NCI-H2196 treated with DMSO at 0.1 percent for 48 hours (cell line): ENCODE measurements at regions not wholly inside any gene's neighbourhood (a gene's known extent, or its start where the extent isn't known, plus 50 kb on each side); places are given as distances from the start of the nearest gene placed in this dataset.
"Not testable (repeated sequence)": the region's sequence is repeated elsewhere in the genome, so short reads cannot be mapped to it uniquely, and the experiment has no call there.

Source experiments
- DNase-seq: peaks from one replicate; lab custom pipeline; 2025; ENCODE audit not compliant: unreplicated experiment; lab: John Stamatoyannopoulos, UW

DNA sequence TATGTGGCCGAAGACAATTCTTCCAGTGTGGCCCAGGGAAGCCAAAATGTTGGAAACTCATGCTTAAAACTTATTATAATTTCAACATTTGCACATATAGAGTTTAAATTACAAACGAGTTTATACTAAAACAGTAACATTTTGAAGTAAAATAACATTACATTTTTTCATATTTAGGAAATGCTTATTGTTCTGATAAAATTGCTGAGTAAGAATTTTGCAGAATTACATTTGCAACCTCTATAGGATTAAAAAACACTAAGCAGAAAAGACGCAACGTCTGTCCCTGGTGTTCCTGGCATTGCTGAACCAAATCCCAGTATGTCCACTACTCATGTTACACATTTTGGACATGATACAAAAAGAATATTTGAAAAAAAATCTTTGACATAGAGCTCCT lies 1241.2 kb downstream of the SUCLG1 start:
- no peak for DNase-seq

DNA sequence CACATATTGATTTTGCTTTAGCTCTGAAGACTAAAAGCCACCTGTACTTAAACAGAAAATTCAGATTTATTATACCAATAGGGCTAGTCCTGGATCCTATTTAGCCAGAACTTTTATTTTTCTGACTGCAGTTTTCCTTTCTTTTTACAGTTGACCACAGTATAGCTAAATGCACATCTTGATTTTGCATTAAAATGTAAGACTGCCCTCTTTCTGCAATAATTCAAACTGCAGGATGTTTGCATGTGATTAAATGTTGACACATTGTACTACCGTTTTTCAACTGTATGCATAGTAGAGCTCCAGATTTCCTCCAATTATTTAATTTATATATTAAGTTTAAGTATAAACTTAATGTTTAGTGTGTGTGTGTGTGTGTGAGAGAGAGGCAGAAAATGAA lies 1262.9 kb downstream of the SUCLG1 start:
- DNase-seq, result no peak

DNA sequence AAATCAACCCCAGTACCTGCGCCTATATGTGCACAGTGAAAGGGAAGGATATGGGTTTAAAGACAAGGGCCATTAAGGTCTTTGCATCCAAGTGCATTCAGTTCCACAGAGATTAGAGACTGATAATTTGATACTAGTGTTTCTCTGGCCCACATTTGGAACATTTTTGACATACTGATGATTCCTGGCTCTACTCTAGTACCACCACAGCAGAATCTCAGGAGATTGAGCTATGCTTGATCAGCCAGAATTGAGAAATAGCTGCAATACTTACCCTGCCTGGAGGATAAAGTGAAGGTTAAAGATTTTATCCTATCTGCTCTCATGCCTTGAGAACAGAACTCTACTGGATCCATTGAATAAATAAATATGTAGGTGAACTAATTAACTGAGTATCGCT lies 1267.8 kb downstream of the SUCLG1 start:
- DNase-seq, result no peak

DNA sequence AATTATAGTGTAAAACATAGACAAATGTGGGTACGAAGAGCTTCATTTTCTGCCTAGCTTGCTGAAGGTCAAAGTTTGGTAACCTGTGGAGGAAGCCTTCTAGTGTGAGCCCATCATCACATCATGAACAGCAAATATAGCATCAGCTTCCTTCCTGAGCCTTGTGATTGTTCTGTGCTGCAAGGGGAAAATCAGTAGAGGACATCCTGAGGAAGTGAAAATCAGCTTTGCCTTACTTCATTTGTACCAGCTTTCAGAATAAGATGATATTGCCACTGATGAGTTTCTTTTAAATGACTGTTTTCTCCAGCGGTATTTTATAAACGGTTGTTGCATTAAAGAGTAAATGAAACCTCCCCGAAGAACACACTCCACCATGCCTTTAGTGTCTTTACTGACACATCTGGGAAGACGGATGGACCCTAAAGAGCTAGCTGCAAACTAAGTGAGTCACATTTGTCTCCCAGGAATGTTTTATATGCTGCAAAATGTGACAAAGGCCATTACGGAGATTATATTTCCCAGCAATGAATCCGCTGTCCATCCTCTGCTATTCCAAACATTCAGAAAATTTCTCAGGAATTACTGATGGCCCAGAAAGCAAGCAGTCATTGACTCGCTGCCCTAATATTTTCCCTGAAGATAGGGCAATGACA lies 1272.8 kb downstream of the SUCLG1 start:
- no peak for DNase-seq

DNA sequence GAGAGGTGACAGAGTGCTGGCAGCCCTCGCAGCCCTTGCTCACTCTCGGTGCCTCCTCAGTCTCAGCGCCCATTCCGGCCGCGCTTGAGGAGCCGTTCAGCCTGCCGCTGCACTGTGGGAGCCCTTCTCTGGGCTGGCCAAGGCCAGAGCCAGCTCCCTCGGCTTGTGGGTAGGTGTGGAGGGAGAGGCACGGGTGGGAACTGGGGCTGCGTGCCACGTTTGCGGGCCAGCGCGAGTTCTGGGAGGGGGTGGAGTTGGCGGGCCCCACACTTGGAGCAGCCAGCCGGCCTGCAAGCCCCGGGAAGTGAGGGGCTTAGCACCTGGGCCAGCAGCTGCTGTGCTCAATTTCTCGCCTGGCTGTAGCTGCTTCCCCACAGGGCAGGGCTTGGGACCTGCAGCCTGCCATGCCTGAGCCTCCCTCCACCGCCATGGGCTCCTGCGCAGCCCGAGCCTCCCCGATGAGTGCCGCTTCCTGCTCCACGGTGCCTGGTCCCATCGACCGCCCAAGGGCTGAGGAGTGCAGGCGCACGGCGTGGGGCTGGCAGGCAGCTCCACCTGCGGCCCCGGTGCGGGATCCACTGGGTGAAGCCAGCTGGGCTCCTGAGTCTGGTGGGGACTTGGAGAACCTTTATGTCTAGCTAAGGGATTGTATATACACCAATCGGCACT lies 1278.1 kb downstream of the SUCLG1 start:
- not testable (repeated sequence) for DNase-seq

DNA sequence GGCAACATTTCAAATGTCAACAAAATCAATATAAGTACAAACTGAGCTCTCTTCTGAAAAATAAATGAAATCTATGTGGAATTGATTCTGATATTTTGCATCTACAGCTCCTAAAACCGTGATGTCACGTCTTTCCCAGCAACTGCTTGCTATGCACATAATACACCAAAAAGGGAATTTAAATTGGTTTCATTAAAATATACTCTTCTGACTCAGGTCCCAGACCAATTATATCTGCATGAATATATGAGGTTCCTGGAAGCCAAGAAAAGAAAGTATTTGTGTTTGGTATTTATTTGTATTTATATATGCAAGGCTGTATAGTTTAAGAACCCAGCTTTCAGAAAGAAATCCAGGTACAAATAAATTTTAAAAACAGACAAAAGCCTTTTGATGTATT lies 1282.5 kb downstream of the SUCLG1 start:
- no peak for DNase-seq

DNA sequence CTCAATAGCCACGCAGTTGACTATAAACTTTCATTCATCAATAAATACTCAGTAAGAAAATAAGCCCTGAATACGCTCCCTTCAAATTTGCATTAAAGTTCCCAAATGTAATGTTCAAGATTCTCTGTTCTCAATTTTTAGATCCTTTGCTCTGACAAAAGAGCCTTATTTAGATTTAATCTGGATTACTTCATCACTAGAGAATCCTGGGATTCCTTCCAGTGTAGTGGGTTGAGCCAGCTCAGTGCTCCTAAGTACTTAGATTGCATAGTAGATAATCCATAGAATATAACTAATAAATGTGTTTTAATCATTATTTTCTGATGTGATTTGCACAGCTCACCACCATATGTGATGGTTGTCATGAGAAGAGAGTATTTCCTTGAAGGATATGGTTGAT lies 1286.2 kb downstream of the SUCLG1 start:
- no peak for DNase-seq

DNA sequence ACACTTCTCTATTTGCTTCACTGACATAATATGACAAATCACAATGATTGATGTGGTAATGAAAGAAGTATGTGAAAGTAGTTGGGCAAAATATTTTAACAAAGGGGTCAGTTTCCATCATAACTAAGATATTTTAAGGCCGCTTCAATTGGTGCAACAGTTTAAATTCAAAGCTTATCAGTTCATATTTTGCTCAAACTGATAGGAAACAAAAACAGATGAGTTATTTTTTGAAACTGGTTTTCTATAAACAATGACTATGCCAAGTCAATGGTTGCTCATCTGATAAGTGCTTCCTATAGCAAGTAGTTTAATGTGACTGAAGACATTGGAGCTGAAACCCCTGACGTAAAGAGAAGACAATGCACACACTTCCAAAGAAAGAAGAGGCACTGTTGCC lies 1290.7 kb downstream of the SUCLG1 start:
- no peak for DNase-seq

DNA sequence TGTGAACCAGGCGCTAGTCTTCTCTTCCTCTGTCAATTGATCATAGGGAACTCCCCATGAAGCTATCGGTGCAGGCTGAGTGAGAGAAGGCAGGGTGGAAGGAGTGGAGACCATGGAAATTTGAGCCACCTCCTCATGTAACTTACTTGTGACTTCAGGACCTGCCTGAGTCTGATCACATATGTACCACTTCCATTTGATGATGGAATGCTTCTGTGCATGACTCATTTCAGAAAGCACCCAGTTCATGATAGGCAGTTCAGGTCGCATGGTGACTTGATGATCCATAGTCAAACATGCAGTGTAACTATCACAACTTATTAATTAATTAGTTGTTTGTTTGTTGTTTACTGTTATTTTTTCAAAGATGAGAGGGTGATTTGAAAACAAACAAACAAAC lies 1296.7 kb downstream of the SUCLG1 start:
- no peak for DNase-seq

DNA sequence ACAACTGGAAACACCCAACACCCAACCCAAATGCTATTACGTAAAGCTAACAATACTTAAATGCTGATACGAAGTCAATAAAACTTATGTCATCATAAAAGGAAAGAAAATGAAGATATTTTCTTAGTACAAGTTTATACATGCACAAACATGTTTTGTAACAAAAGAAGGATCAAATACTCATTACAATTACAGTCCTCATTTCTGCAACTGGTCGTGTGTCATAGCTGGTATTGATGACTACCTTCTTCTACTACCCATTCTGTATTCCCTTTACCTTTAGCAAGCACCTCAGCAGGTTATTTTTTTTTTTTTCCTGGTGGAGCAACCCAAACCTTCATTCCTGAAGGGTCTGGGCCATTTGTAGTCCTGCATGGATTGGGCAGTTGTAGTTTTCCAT lies 1298.5 kb downstream of the SUCLG1 start:
- DNase-seq, result no peak

DNA sequence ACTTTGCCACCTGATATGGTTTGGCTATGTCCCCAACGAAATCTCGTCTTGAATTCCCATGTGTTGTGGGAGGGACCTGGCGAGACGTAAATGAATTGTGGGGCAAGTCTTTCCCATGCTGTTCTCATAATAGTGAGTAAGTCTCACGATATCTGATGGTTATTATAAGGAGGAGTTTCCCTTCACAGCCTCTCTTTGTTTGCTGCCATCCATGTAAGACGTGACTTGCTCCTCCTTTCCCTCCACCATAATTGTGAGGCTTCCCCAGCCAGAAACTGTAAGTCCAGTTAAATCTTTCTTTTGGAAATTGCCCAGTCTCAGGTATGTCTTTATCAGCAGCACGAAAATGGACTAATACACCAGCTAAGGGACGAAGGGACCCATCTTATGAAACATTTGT lies 1303.3 kb downstream of the SUCLG1 start:
- no peak for DNase-seq

DNA sequence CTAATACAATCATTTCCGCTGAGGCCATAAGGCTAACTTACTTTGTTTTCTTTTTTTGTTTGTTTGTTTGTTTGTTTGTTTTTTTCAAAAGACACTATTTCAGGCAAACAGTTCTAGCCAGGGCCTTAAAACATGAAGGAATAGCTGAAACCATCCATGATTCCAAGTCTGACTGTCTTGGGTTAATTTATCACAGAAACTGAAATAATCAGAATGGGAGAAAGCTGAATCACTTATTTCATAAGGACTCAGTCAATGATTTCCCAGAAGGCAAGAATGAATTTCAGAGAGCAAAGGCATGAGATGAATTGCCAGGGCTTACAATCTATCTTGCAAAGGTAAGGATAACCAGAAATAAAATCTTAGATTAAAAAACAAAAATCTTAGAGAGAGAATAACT lies 1315.1 kb downstream of the SUCLG1 start:
- DNase-seq, result no peak

DNA sequence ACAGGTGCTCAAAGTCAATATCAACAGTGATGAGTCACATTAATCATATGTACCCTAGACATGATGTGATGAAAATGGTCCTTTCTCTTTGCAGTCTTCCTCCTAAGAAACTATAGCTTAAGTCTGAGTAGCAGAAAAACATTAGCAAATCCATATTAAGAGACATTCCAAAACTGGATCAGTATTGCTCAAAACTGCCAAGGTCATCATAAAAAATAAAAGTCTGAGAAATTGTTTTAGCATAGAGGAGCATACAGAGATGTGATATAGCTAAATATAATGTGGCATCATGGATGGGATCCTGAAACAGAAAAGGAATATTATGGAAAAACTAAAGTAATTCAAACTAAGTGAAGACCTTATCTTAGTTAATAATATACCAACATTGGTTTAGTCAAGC lies 1316.1 kb downstream of the SUCLG1 start:
- no peak for DNase-seq

DNA sequence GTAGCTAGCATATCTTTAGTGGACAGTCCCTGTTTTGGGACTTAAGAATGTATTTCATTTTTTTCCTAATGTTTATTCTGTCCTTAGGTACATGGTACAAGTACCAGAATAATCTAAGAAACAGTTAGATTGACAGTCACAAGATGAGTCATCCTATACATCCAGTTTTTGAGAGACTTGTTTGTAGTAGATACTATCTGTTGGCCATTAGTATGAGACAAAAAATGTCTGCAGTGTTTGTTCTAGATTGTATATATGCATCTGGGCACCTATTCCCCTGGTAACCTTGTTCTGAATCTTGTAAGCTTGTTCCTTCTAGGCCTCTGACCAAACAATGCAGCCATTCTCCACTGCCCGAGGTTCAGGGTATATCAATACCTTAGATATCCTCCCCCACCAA lies 1343.5 kb downstream of the SUCLG1 start:
- no peak for DNase-seq

DNA sequence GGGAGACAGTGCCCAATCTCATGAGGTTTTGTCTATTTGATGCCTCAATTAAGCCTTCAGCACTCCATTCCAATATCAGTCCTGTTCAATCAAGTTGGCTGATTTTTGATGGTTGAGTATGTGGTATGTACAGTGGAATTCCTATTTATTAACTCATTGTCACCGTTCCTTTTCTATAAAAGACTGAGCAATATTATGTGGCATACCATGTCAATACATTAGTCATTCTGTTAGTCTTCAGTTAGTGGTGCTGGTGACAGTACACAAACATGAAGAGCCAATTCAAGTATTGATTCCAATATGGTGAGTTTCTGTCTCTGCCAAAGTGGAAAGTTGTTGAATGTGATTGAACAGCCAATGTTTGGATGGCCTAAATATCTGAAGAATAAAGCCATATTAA lies 1343.9 kb downstream of the SUCLG1 start:
- DNase-seq, result no peak

DNA sequence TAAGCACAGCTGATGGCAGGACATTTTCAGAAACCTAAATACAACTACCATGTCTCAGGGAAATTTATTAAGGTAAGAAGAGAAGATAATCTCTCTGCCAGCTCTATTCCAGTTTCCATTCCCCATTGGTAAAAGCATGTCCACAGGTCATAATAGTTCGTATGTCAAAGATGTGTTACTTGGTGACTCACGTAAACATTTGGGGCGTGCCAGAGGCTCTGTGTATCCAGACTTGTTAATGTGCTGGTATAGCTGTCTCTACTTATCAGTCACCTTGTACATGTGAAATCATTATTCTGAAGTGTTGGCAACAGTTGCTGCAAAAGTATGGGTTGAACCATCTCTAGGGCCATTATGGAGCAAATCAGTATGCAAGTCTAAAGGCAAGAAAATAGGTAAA lies 1345.1 kb downstream of the SUCLG1 start:
- DNase-seq, result no peak

DNA sequence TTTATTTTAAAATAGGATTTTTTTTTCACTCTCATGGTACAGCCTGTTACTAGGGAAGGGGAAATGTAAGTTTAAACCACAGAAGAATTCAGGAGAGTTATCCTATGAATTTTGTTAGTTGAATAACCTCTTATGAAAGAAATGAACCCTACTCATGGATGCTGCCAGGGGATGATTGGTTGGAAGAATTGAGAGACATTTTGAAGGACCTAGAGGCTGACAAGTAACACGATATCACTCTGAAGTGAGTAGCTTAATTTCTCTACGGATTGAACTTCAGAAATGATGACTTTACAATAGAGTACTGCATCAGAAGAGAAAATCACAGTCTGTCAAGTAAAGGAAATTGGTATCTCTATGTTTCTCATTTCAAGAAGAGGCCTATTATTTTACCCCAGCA lies 1346.2 kb downstream of the SUCLG1 start:
- DNase-seq, result no peak

DNA sequence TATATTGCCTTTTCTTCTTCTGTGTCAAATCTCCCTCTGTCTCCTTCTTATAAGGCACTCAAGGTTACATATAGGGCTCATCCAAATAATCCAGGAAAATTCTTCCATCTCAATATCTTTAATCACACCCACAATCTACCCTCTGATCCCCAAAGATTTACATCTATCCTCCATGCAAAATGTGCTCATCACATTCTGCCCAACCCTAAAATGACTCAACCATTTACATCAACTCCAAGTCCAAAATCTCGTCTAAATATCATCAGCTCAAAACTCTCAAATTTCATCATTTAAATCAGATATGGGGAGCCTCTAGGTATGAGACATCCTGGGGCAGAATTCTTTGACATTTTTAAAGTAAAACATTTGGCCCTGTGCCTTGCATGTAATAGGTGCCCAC lies 1349.8 kb downstream of the SUCLG1 start:
- no peak for DNase-seq

DNA sequence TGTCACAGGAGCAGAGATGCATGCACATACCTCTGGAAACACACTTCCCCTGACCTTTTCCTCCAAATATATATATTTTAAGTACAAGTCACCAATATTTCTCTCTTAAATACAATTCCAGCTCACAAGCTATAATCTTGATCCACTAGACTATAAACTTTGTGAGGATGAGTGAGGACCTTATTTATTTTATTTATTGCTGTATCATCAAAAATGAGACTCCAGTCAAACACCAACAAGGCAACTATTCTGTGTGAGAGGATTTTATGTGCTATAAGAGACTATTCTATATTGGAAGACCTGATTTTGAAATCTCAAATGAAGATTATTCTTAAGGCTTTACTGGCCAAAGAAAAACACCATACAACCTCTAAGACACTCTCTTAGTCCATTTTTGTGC lies 1352.2 kb downstream of the SUCLG1 start:
- DNase-seq, result no peak

DNA sequence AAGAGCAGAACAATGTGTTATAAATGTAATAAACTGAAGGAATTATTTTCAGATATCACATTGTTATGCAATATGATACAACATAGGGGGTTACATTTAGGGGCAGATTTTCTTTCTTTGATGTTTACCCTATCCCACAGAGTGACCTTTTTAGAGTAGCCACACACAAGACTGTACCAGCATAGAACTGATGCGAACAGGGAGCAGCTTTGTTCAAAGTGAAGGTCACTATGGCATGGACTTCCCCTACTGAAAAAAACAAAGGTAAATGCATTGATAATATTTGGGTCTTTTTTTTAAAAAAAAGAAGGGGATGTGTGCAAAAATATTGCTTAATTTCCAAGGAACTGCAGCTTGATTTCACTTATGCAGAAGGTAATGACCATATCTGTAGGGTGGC lies 1354.9 kb downstream of the SUCLG1 start:
- DNase-seq, result no peak

DNA sequence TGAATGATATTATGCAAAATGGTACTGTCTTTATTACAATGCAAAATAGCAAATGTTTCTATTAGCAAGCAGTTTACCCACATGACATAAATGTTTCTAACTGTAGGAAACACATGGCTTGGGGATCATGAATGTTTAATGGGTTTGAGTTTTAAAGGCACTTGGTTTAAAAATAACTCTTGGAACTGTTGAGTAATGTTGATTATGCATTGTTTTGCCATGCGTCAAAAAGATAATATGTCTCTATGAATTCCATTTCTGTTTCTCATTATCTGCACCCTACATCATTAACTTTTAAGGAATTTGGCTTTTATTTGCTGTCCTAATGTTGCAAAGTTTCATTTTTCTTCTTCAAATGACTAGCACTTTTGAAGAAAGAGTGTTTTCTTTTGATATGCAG lies 1355.5 kb downstream of the SUCLG1 start:
- DNase-seq, result no peak

DNA sequence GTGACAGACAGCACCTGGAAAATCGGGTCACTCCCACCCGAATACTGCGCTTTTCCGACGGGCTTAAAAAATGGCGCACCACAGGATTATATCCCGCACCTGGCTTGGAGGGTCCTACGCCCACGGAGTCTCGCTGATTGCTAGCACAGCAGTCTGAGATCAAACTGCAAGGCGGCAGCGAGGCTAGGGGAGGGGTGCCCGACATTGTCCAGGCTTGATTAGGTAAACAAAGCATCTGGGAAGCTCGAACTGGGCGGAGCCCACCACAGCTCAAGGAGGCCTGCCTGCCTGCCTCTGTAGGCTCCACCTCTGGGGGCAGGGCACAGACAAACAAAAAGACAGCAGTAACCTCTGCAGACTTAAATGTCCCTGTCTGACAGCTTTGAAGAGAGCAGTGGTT lies 1370.0 kb downstream of the SUCLG1 start:
- not testable (repeated sequence) for DNase-seq

DNA sequence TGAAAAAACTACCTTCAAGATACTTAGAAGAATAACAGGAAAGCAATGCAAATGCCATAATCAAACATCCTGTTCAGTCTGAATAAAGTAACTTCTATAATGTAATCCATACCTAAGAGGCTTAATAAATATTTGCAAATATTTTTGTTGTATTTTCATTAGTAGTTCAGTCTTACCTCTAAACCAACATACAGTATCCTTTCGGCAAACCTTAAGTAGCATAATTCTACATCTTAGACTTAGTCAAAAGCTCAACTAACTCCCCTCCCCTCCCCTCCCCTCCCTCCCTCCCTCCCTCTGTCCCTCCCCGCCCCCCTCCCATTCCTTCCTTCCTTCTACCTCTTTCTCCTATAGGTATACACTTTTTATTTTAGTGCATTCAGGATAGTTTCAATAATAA lies 1373.2 kb downstream of the SUCLG1 start:
- DNase-seq, result no peak
